ENCODE measurements at regions not wholly inside any gene's neighbourhood (a gene's known extent, or its start where the extent isn't known, plus 50 kb on each side); places are given as distances from the start of the nearest gene placed in this dataset.

- H3K27ac ChIP-seq: no peak overlapping the region
- no peak for TF ChIP-seq CTCF (conservative IDR thresholded peaks at IDR 0.05)
- no peak for TF ChIP-seq ZFX (IDR thresholded peaks at IDR 0.05)
Measured at GRCh38 chr3:157844800-157845565, 261.2 kb downstream of the SHOX2 start.

GRCh38 chr3:157844216-157844615, 262.0 kb downstream of the SHOX2 start:
- H3K27ac ChIP-seq: no peak overlapping the region
- no peak for TF ChIP-seq CTCF (conservative IDR thresholded peaks at IDR 0.05)
- TF ChIP-seq ZFX (IDR thresholded peaks at IDR 0.05): no peak

GRCh38 chr3:157841029-157841428, 265.2 kb downstream of the SHOX2 start:
- no peak overlapping the region for H3K27ac ChIP-seq
- TF ChIP-seq CTCF (conservative IDR thresholded peaks at IDR 0.05): no peak
- TF ChIP-seq ZFX (IDR thresholded peaks at IDR 0.05): no peak

- H3K27ac ChIP-seq: no peak overlapping the region
- no peak for TF ChIP-seq ZFX (IDR thresholded peaks at IDR 0.05)
- no peak for TF ChIP-seq CTCF (conservative IDR thresholded peaks at IDR 0.05)
Measured at GRCh38 chr3:157840564-157840963, 265.7 kb downstream of the SHOX2 start.

GRCh38 chr3:157838457-157838856, 267.8 kb downstream of the SHOX2 start:
- no peak overlapping the region for H3K27ac ChIP-seq
- TF ChIP-seq CTCF (conservative IDR thresholded peaks at IDR 0.05) (no peak), ZFX (IDR thresholded peaks at IDR 0.05) (no peak)

- no peak for TF ChIP-seq CTCF (conservative IDR thresholded peaks at IDR 0.05)
- no peak overlapping the region for H3K27ac ChIP-seq
Measured at GRCh38 chr3:157837336-157837735, 268.9 kb downstream of the SHOX2 start.

- no peak for TF ChIP-seq ZFX (IDR thresholded peaks at IDR 0.05)
- TF ChIP-seq CTCF (conservative IDR thresholded peaks at IDR 0.05): no peak
- H3K27ac ChIP-seq: no peak overlapping the region
Measured at GRCh38 chr3:157836022-157836421, 270.2 kb downstream of the SHOX2 start.
